Posterior vena cava (tissue), 2 donors: ENCODE measurements at regions not wholly inside any gene's neighbourhood (a gene's known extent, or its start where the extent isn't known, plus 50 kb on each side); places are given as distances from the start of the nearest gene placed in this dataset.

Experiments
- DNase-seq: peaks from one replicate; pipeline ENCODE4 v3.0.0-alpha.2; 2020; ENCODE audit warnings: low spot score
- intact Hi-C, 2 donors: fragments of 100-400 bp; cut with DNase I; formaldehyde crosslinking; loops; one replicate each; pipeline versions ENCODE4 v1.14.1 to v1.14.2; 2022 to 2023
- donor health status: DM: yes; HTN: yes; CAD: no.
- donor health status: DM: yes; HTN: yes; CAD: no.

DNA sequence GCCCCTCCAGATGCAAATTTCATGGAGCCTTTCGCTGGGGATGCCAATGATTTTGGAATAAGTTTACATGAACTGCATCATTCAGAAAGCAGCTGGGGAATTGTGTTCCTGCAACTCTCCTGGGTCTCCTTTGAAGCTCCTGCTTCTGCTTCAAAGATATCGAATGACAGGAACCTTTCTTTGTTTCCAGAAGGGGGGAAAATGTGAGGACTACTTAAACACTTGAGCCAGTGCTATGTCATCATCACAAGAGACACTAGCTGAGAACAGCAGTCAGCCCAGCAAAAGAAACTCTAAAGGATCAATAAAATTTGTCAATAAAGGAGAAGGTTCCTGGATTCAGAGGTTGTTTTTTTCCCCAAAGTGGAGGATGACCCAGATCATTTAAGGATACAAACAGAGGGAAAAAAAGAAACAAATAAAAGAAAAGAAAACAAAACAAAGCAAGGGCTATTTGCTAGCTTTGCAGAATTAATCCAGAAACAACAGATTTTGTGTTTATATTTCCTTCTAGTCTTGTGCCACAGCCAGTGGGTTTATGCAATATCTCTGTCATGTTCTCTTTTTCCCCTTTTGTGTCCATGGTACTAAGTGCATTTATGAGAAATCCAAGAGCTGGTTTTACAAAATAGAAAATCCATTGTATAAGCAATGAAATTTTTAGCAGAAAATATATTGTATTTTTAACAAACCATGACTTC lies 463.7 kb downstream of the CDH2 start:
- intact Hi-C loops, result no loop called here
- no peak for DNase-seq

GRCh38 chr18:27712066-27712465 lies 464.9 kb downstream of the CDH2 start:
- no peak for DNase-seq
- intact Hi-C loops, result no loop called here

DNA sequence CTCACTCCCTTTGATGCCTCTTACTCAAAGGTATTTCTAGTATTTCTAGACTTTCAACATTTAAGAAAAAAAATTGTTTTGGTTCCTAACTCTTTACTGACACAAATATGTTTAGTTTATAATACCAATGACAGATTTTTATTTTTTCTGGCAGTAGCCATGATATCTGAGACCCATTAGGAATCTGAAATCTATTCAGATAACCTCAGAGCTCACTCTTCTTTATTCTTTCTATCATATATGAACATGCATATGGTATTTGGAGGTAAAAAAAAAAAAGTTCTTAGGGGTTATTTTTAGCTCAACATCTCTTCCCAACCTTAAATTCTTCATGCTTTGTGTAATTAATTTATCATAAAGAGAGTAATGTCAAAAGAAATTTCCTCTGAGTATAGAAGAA lies 465.5 kb downstream of the CDH2 start:
- intact Hi-C loops, result no loop called here
- no peak for DNase-seq

DNA sequence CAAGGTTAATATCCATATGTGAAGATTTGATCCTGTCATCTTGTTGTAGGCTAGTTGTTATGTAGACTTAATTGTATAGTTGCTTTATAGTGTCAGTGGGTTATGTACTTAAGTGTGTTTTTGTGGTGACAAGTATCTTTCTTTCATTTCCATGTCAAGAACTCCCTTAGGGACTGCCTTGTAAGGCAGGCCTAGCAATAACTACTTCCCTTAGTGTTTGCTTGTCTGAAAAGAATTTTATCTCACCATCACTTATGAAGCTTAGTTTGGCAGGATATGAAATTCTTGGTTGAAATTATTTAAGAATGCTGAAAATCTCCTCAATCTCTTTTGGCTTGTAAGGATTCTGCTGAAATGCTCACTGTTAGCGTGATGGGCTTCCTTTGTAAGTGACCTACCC lies 467.6 kb downstream of the CDH2 start:
- intact Hi-C loops, result no loop called here
- no peak for DNase-seq

DNA sequence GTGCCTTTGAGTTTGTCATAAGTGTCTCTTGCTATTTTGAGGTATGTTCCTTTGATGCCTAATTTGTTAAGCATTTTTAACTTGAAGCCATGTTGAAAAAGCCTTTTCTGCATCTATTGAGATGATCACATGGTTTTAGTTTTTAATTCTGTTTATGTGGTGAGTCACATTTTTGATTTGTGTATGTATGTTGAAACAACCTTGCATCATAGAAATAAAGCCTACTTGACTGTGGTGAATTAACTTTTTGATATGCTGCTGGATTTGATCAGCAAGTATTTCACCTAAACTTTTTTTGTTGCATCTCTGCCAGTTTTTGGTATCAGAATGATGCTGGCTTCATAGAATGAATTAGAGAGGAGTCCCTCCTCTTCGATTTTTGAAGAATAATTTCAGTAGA lies 469.7 kb downstream of the CDH2 start:
- intact Hi-C loops, result no loop called here
- no peak for DNase-seq

DNA sequence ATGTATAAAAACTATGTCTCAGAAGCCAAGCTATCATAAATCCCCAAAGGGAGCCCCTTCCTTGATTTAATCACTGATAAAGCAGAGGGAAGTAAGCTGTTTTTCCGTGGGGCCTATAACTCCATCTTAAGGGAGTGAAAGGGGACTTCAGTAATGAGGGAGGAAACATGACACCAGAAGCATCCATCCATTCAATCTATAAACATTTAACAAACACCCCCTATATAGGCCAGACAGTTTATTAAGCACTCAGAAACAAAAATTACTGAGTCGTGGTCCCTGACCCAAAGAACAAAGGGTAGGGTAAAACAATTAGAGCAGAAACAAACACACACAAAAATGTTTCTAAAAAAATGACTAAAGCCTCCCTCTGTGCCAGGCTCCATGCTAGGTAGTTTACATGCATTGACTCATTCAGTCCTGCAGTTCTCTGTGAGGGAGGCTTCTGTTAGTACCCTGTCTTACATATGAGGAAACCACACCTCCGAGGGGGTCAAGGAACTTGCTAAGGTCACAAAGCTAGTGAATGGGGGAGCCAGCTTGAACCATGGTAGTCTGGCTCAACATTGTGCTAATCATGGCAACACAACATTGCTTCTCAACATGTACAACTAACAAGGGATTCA lies 472.1 kb downstream of the CDH2 start:
- intact Hi-C loops, result no loop called here
- DNase-seq, result no peak

- intact Hi-C loops, result no loop called here
- DNase-seq, result no peak
Observed at GRCh38 chr18:27699137-27699536, 477.8 kb downstream of the CDH2 start.

DNA sequence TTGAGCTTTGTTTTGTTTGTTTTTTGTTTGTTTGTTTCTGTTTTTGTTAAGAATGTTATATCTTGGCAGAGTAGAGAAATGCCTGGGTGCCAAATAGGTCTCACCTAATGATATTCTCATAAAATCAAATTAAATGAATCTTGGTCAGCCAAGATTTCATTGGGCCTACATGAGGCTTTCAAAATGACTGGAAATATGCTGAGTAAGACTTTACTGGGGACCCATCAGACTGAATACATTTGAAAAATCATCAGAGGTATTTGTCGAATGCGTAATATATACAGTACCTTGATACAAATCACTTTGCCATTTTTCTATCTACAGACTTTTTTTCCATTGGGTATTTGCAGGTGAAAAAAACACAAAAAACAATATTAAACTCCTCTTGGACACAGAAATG lies 480.8 kb downstream of the CDH2 start:
- no peak for DNase-seq
- intact Hi-C loops, result no loop called here

GRCh38 chr18:27695503-27695902 lies 481.4 kb downstream of the CDH2 start:
- intact Hi-C loops, result no loop called here
- no peak for DNase-seq

DNA sequence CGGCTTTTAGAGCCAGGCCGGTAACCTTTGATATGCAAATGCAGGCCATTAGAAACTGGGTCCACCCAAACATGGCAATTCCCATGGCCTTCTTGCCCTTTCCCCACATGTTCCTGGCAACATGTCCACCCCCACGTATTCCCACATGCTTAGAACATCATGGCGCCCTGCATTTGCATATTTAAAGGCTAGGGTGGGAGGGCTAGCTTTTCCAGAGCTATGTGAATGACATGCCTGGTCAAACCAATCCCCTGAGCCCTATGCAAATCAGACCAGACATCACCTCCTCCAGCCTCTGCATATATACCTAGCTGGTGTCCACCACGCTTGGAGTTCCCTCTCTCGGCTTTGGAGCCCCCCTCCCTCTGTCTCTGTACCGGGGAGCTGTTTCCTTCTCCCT lies 481.9 kb downstream of the CDH2 start:
- intact Hi-C loops, result no loop called here
- no peak for DNase-seq

DNA sequence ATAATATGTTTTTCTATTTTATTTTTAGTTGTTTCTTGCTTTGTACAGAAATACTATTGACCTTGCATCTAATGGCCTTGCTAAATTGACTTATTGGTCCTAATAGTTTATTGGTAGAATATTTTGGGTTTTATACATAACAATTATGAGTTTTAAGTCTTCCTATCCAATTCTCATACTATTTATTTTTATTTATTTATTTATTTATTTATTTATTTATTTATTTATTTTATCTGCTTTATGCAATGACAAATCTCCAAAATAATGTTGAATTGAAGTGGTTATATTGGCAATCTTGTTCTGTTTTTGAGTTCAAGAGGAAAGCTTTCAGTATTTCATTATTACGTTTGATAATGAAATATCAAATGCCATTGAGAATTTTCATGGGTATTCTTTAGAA lies 488.3 kb downstream of the CDH2 start:
- intact Hi-C loops, result loop anchor here in 1 of 2 donors (10.0 kb wide), 1 partner anchor 494 kb away; no protein-coding TSS in a partner anchor

DNA sequence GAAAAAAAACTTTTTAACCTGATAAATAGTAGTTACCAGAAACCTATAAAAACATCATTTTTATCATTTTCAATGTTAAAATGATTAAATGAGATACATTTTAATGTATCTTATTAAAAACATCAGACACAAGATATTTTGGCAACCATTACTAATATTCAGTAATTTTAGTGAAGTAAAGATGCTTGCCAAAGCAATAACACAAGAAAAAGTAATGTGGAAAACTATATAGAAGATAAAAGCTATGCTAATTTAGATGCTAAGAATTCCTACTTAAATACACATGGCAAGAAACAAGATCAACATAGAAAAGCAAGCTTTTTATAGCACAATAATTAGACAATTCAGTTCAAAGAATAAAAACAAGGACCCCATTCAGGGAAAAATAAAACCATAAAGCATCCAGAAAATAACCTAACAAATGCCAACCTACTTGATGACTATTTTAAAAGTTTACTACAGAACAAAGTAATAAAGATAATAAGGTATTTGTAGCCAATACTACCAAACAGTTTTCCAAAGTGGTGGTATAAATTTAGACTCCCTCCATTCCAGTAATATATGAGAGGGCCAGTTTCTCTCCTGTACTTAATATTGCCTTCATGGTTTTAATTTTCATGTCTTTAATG lies 489.5 kb downstream of the CDH2 start:
- DNase-seq, result no peak
- intact Hi-C loops, result loop anchor here in 1 of 2 donors (10.0 kb wide), 1 partner anchor 493 kb away; no protein-coding TSS in a partner anchor

More for the DNA sequence above, 488.3 kb downstream of the CDH2 start:
- no peak for DNase-seq

GRCh38 chr18:27685807-27686412 lies 491.0 kb downstream of the CDH2 start:
- intact Hi-C loops, result loop anchor here in 1 of 2 donors (10.0 kb wide), 1 partner anchor 491 kb away; no protein-coding TSS in a partner anchor
- DNase-seq, result no peak

DNA sequence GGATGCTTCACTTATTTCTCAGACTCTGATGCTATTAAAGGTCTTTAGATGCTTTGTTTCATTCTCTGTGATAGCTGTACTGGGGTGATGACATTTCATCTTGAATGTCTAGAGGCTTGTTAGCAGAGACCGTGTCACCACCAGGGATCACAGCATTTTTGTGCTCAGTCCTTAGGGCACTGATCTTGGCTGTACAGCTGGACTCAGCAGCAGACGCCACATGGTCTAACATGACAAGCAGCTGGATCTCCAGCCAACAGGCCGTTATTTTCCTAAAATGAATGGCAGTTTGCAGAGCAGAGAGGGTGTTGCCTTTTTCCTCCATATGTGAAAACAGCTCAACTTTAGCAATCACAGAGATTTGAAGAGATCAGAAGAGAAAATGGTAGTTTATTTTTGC lies 491.8 kb downstream of the CDH2 start:
- no peak for DNase-seq
- intact Hi-C loops, result loop anchor here in 1 of 2 donors (10.0 kb wide), 1 partner anchor 490 kb away; no protein-coding TSS in a partner anchor

DNA sequence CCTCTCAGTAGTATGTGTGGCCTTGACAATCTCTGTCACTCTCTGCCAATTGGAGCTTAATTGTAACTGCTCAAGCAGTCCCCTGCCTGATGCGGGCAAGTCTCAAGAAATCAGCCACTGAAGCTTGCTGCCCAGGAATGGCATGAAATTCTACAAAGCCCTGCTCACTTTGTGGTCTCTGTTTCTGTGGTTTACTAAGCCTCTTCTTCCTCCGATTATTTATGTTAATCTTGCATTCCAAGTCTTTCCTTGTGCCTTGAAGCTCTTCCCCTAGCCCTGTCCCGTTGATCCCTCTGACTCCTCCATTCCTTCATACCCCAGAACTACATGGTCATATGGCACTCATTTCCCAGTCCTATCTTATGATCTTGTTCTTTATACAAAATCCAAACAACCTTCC lies 489.3 kb upstream of the CHST9 start:
- intact Hi-C loops, result no loop called here

DNA sequence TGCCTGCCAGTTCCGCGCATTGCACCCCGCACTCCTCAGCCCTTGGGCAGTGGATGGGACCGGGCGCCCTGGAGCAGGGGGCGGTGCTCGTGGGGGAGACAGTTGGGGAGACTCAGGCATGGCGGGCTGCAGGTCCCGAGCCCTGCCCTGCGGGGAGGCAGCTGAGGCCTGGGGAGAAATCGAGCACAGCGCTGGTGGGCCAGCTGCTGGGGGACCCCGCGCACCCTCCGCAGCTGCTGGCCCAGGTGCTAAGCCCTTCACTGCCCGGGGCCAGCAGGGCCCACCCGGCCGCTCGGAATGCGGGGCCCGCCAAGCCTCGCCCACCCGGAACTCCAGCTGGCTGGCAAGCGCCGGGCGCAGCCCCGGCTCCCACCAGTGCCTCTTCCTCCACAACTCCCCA lies 488.8 kb upstream of the CHST9 start:
- intact Hi-C loops, result no loop called here
- DNase-seq, result no peak

More for the DNA sequence above, 489.3 kb upstream of the CHST9 start:
- no peak for DNase-seq

- intact Hi-C loops, result no loop called here
- DNase-seq, result no peak
Observed at GRCh38 chr18:27668158-27668557, 483.1 kb upstream of the CHST9 start.

DNA sequence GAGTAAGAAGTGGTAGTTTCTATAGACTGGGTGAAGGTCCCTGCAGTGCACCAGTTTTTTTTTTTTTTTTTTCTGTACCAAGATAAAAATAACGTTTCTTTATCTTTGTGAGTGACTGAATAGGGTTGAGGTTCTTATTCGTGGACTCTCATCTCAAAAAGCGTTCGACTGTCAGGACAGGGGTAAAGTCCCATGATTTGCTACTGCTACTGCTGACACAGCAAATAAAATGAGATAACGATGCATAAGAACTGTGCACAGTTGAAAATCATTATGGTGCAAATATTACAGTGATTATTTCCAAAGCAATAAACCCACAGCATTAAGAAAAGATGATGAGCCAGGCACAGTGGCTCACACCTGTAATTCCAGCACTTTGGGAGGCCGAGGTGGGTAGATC lies 482.0 kb upstream of the CHST9 start:
- DNase-seq, result no peak
- intact Hi-C loops, result no loop called here

- intact Hi-C loops, result no loop called here
Observed at GRCh38 chr18:27666016-27666415, 480.9 kb upstream of the CHST9 start.

GRCh38 chr18:27665264-27665799 lies 480.2 kb upstream of the CHST9 start:
- intact Hi-C loops, result no loop called here
- no peak for DNase-seq

More at GRCh38 chr18:27666016-27666415, 480.9 kb upstream of the CHST9 start:
- no peak for DNase-seq
